GM03348 (cell line): ENCODE measurements at regions not wholly inside any gene's neighbourhood (a gene's known extent, or its start where the extent isn't known, plus 50 kb on each side); places are given as distances from the start of the nearest gene placed in this dataset.
A peak's percentile ranks its signal among the peaks of the same experiment; 100 is the strongest.

ENCODE experiments used
- DNase-seq: peaks from one replicate; pipeline ENCODE4 v3.0.0; 2012; ENCODE audit warnings: low spot score

DNA sequence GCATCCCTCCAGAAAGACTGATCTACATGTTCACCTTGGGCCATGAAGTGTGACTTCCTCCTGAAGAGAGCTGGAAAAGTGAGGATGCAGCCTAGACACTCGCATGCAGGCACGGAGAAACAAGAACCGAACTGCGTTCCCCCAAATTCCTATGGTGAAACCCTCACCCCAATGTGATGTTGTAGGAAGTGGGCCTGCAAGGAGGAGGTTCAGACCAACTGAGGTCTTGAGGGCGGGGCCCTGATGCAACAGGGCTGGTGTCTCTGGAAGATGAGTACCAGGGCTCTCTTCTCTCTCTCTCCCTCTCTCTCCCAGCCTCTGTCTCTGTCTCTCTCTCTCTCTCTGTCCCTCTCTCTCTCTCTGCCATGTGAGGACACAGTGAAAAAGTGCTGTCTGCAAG, 501.1 kb downstream of the BRD1 start:
- DNase-seq = peak; percentile 3

DNA sequence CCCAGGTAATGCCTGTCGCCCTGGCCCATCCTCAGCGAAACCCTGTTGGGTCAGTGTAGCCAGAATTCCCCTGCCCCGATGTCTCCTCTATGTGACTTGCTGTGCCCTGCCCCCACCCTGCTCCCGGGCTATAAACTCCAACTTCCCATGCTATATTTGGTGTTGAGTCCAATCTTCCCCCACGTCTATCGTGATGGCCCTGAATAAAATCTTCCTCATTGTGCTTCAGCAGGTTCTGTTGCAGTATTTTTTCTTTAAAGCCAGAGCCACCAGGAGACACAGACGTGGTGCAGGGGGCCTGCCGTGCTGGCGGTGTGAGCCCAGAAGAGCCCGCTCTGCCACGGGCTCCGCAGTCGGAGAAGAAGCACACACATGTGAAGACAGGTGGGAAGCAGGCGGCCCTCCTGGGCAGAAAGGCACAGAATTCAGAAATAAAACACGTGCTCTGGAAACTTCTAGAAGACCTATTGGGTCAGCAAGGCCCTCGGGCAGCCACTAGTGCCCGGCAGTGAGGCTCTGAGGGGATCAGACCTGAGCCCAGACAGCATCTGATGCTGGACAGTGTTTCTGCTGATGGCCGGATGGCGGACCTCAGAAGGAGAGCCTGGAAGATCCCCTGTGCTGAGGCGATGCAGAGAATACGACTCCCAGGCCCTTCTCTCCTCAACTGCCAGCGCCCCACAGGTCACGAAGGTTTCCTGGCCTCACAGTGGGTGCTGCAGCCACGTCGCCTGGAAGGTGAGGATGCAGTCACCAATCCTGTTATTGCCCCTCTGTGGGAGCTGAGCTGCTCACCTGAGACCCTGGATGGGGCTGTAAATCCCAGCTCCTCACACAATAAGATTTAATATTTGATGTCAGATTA, 501.9 kb downstream of the BRD1 start:
- DNase-seq = peak; percentile 1

DNA sequence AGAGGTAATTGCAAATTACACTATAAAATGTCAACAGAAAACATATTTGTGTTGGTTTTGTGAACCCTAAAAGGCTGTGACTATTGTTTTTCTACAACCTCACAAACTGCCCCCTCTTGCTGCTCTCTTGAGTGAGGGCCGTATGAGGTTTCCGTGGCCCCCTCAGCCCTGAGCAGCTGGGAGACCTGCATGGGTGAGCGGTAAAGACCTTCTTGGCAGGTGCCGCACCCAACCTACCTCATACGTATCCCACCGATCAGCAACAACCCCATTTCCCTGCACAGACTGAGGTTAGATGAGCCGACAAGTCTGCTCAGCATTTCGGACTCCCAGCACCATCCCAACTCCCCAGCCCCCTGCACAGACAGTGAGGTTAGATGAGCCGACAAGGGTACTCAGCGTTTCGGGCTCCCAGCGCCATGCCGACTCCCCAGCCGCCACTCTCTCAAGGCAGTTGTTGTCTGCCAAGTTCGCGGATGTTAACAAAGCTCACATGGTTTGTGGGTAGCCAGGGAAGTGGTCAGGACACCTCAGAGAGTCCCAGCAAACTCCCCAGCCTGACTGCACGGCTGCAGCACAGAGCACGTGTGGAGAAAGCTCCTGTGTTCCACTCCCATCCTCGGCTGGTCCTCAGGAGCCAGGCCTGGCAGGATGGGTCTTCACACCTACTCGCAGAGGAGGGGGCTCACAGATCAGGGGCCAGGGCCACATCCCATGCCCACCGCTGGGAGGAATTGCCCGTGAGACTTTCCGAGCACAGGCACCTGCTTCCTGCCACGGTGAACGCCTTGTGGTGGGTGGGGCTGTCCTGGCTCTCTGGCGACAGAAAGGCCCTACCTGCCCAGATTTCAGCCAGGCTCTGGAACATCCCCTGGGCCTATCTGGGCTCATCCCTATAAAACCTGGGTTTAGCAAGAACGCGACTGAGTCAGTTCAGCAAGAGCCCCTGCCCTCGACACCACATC, 502.9 kb downstream of the BRD1 start:
- DNase-seq = peak; percentile 9

DNA sequence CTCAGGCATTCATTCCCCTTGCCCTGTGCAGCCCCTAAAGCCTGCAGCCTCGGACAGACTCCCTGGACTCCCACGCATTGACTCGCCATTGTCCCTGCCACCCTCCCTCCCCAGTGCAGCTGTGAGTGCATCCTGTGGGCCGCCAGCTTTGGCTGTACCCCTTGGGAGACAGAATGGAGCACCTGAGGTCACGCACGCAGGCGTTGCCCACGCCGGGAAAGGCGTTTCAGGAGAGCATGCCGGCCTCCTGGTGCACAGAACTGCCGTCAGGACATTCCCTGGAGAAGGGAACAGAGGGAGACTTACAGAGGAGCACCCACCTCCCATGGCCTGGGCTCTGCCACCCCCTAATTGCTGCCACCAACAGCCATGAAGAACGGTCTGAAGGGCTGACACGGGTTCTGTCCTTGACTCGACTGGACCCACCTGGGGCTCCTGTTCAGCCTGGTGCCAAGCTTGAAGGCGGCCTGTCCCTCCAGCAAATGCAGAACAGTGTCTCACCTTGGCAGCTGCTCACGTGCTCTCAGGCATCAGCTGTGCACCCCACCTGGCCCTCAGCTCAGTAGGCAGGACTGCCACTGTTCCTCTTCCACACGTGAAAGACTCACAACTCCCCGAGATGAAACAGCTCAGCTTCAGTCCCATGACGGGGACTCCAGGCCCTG, 503.8 kb downstream of the BRD1 start:
- DNase-seq = peak; percentile 4

DNA sequence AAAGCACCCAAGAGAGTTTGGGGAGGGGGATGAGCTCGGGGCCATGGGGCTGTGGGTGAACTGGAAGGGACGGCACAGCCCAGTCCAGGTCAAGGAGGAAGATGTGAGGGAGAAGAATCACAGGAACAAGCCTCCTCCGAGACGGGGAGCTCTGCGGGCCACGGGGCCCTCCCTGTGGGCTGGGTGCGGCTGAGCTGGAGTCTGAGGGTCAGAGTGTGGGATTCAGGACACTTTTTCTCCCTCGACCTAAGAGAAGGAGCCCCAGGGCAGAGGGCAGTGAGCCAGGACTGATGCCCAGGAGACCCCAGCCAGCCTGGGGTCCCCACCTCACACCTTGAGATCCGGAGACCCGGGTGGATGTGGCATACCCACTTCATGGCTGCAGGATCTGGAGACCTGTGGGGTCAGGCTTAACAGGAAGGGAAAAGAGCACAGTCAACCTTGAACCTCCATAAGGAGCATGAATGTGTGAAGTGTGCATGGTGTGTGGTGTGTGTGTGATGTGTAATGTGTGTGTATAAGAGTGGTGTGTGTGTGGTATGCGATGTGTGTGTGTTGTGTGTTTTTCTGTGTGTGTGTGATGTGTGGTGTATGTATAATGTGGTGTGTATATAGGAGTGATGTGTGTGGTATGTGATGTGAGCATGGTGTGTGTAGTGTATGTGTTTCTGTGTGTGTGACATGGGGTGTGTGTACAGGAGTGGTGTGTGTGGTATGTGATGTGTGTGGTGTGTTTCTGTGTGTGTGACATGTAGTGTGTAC, 504.6 kb downstream of the BRD1 start:
- DNase-seq = peak; percentile 3

DNA sequence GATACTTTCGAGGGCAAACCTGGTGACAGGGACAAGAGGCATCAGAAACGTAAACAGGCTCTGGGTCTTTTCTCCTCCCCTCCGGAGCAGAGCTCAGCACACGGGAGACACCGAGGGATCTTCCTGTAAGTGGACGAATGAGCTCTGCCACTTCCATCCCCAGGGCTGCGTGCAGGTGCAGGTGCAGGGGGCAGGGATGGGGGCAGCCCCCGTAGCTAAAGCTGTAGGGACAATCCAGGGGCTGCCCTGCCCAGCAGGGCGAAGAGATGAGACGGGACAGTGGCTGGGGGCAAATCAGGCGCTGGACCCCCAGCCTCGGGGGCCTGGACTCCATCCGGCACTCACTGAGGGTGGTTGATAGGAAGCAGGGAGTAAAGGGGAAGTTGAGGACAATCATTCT, 505.4 kb downstream of the BRD1 start:
- peak; percentile 2 for DNase-seq

DNA sequence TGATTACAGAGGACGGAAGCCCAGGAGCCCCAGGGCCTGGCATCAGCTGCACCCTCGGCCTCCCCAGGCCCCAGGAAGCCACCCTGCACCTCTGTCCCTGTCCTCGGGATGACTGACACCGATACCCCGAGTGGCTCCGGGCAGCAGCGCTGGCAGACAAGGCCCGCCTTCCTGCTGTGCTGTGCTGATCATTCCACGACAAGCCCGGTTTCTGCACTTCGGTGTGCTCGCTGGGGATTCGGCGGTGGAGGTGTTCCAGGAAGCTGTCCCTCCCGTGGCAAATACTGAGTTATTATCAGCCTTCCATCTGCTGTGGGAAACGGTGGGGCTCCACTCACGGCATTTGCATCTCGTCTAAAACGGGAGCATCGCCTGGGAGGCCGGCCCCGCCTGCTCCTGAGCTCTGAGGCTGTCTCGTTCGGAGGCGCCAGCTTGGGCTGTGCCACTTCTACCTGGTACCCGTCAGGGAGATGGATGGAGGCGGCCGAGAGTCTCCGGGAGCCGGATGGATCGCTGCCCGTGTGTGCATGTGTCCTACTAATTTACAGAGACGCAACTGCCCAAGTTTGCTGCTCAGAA, 506.1 kb downstream of the BRD1 start:
- DNase-seq = peak; percentile 3

DNA sequence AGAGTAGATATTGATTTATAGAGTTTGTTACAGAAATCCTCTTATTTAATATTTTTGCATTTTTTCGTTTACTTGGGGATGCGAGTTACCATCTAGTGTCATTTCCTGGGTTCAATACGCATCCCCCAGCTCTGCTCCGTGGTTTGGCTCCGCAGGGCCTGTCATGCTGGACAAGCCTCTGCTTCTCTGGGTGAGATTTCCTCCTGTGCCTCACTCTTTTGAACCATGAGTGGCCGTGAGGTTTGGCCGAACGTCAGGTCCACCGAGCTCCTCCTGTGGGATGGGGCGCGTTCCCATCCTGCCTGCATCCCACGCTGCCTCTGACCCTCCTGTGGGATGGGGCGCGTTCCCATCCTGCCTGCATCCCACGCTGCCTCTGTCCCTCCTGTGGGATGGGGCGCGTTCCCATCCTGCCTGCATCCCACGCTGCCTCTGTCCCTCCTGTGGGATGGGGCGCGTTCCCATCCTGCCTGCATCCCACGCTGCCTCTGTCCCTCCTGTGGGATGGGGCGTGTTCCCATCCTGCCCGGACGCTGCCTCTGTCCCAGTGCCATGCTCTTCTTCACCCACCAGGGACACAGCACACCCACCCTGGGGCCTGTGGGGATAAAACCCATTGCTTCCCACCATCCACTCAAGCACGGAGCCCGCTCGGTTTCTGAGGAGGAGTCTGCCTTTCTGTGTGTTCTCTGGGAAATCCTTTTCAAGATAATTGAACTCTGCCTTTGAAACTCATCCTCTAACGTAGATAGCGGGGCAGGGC, 506.8 kb downstream of the BRD1 start:
- no peak for DNase-seq

DNA sequence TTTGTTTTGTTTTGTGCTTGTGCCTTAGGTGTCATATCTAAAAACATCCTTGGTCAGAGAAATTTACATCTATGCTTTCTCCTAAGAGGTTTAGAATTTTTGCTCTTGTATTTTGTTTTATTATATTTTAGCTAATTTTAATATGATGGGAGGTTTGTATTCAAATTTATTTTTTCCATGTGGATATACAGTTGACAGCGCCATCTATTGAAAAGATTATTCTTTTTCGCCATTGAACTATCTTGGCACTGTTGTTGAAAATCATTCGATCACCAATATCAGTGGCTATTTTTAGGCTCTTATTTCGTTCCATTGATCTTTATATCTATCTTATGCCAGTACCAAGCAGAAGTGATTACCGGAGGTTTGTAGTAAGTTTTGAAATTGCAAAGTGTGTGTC, 510.3 kb downstream of the BRD1 start:
- no peak for DNase-seq

DNA sequence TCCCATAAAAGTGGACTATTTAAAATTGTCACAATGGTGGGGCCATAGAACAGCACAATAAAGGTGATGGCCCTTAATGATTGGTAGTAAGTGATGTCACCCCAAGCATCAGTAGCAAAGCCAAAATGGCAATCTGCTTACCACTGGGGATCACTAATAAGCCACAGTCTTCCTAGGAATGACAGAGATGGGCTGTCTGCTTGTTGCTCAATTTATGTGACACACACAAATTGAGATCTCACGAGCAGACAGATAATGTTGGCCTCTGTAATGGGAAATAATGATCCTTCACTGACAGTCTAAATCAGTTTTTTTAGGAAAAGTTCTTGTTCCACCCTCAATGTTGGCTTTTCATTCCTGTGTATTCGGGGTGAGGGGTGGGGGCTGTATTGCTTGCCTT, 515.1 kb downstream of the BRD1 start:
- DNase-seq = no peak

DNA sequence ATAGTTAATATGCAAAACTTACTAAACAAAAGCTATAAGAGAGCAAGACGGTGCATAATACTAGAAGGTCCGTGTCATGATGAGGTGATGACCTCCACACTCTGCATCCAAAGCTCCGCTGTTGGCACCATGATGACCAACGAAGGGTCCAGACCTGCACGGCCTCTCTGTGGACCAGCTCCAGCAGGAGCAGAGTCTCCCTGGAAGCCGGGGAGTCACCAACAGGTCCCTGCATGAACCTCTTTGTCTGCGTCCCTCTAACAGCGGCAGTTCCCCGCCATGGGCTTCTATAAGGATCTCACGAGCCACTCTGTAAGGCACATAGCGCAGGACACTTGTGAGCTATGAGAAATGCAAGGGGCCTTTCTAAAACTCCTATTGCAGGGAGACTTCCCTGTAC, 517.3 kb downstream of the BRD1 start:
- no peak for DNase-seq

DNA sequence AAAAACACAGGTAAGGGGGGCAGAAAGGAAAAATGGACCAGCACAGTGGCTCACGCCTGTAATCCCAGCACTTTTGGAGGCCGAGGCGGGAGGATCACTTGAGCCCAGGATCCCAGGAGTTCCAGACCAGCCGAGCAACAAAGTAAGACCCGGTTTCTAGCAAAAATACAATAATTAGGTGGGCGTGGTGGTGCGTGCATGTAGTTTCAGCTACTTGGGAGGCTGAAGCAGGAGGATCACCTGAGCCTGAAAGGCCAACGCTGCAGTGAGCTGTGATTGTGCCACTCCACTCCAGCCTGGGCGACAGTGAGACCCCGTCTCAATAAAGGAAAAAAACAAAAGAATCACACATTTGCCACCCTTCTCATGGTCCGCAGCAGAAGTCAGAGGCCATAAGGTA, 519.4 kb downstream of the BRD1 start:
- no peak for DNase-seq

DNA sequence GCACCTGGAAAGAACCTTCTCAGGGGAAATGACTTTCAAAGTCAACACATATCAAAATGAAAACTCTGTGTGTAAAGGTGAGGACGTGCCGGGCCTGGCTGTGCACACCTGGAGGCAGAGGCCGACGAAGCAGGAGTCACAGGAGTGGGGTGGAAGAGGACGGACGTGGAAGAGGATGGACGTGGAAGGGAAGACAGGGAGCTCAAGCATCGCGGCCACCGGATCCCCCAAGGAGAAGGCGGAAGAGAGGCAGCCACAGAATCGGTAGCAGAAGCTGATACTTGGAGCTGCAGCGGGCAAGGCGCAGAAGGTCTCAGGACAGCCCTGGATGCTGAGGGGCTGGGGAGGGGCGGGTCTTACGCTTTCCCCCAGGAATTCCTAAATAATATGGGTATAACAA, 519.8 kb downstream of the BRD1 start:
- DNase-seq = no peak

DNA sequence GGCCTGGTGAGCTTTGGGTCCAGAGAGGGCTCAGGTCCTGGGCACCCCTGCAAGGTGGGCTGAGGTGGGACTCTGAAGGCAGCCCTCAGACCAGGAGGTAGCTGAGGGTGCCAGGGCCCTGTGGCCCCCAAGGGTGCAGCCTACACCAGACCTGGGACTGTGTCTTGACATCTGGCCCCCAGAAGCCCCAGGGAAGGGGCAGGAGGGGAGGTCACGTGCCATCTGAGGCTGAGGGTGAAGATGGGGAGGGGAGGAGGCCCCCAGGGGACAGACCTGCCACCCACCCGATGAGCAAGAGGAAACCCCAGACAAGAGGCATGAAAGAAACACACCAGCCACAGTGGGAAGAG, 520.2 kb downstream of the BRD1 start:
- DNase-seq = no peak

DNA sequence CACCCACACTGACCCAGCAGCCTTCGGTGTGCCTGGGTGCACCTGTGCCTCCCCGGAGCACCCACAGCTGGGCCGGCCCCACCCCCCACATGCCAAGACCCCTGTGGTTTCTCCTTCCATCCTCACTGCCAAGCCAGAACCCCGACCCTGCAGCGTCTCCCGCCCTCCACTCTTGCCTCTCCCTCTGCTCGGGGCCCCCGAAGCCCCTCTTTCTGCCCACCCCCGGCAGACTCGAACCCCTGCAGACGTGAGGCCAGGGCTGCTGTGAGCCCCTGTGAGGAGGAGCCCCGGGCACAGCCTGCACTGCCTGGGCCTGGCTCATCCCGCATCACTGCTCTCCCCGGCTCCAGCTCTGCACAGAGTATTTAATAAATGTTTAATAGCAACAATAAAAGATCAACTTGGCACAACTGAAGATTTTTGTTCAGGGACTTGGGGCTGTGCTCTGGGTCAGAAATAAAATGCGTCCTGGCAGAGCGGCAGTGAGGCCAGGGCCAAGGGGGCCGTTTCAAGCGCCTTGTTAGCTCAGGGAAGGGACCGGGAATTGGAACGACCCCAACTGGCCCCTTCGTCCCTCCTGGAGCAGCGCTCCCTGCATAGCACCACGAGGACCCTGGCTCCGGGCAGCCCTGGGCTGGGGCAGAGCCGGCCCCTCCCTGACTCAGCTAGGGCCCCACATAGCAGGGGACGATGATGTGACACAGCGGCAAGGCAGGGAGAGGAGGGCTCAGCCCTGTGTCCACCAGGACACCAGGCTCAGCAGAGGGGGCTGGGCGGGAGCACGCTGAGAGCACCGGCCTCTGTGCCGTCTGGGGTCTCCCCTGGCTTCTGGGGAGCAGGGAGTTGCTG, 520.8 kb downstream of the BRD1 start:
- DNase-seq = no peak

DNA sequence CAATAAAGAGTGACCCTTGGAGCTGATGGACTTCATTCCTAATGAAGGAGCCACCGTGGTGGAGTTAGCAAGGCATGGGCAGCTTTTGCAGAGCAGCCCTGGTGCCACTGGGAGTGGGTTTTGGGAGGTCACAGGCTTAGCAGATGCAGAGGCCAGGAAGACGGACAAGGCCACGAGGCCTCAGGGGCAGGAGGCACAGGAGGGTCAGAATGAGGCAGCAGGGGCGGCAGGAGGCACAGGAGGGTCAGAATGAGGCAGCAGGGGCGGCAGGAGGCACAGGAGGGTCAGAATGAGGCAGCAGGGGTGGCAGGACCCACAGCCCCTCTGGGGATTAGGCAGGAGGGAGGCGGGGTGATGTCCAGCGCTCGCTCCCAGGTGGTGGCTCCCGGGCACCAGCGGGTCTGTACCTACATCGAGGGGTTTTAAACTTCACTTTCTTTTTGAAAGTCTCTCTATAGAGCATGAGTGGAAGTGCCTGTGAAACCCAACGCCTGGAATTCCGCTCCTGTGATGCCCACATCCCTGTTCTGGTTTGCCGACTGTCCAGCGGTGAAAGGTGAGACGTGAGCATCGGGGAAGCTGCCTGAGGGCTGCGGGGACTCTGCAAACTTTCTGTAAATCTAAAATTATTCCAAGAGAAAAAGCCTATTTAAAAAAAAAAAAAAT, 521.6 kb downstream of the BRD1 start:
- DNase-seq = no peak

DNA sequence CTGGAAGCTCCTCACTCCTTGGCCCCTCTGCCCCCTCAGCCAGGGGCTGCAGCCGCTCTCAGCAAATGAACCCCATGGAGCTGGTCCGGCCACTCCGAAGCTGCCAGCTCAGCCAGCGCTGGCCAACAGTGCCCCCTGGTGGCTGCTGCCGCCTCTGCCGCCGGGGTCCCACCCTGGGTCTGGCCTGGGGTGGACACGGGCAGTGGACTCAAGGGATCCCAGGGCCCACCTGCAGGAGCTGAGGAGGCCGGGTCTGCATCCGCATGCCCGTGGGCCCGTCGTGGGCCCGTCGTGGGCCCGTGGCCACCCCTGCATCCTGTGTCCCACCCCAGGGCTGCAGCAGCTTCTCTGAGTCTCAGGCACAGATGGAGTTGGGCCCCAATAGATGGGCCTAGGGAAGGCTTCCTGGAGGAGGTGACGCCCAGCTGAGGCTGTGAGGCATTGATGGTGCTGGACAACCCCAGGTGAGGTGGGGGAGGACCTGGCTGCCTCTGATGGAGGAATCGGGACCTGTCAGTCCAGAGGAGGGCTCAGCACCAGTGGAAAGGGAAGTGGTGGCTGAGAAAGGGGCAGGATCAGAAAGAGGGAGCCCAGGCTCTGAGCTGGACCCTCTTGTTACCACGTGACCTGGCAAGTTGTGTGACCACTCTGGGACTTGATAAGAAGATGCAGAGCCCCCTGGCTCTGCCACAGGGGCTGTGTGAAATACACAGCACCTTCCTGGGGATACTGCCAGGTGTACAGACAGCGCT, 522.3 kb downstream of the BRD1 start:
- peak; percentile 78 for DNase-seq

DNA sequence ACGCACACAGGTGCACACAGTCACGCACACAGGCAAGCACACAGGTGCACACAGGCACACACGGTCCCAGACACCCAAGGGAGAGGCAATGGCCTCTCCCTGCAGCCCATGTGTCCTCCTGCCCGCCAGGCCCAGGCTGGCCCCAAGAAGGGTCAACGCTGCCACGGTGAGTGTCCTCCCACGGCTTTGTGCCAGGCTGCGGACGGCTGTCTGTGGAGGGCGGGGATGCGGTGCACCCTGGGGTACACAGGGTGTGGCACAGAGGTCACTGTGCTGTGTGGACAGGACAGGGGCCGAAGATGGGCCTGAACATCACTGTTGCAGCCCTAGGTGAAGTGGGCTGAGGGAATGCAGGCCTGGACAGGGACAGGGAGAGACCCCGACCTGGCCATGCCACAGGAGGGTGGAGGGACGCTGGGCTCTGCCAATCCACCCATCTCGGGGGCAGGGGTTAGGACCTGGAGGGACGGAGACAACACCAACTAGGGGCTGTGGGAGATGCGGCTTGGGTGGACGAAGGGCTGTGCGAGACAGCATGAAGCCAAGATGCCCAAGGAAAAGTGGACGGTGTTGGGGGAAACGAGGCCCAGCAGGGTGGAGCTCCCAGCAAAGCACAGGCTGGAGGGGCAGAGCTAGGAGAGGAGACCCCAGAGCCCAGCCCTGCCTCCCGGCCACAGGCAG, 523.8 kb downstream of the BRD1 start:
- DNase-seq = no peak
